ENCODE measurements at regions not wholly inside any gene's neighbourhood (a gene's known extent, or its start where the extent isn't known, plus 50 kb on each side); places are given as distances from the start of the nearest gene placed in this dataset.

GRCh38 chr6:128696691-128697689 is 176.6 kb upstream of the PTPRK start:
- Mint-ChIP-seq H3K27ac (no peak overlapping the region), H3K4me1 (ENCODE audit: low read depth) (no peaks in the 10 kb centered on the region), H3K27me3 (ENCODE audit: low read depth) (peaks cover 4% of the 10 kb centered on the region), H3K36me3 (ENCODE audit: low read depth) (no peaks in the 10 kb centered on the region), H3K4me3 (no peak overlapping the region), H3K9me3 (ENCODE audit: insufficient read depth) (no peaks in the 10 kb centered on the region)
- POLR2A ChIA-PET = no interaction called here
- CTCF ChIA-PET = no interaction called here
- DNase-seq (no peak), ATAC-seq (no peak)

- peaks cover 5% of the 10 kb centered on the region for H3K27me3 Mint-ChIP-seq (ENCODE audit: low read depth)
- no peaks in the 10 kb centered on the region for H3K36me3 Mint-ChIP-seq (ENCODE audit: low read depth)
- H3K27ac Mint-ChIP-seq = no peak overlapping the region
- H3K9me3 Mint-ChIP-seq (ENCODE audit: insufficient read depth) = no peaks in the 10 kb centered on the region
- POLR2A ChIA-PET = no interaction called here
- no peak for DNase-seq
- CTCF ChIA-PET = no interaction called here
- no peak for ATAC-seq
- H3K4me1 Mint-ChIP-seq (ENCODE audit: low read depth) = no peaks in the 10 kb centered on the region
- no peak overlapping the region for H3K4me3 Mint-ChIP-seq
These were observed 174.1 kb upstream of the PTPRK start for GRCh38 chr6:128694303-128695009.

GRCh38 chr6:128690063-128690462 is 169.7 kb upstream of the PTPRK start:
- no peaks in the 10 kb centered on the region for H3K9me3 Mint-ChIP-seq (ENCODE audit: insufficient read depth)
- H3K27me3 Mint-ChIP-seq (ENCODE audit: low read depth) = peaks cover 10% of the 10 kb centered on the region
- no peaks in the 10 kb centered on the region for H3K36me3 Mint-ChIP-seq (ENCODE audit: low read depth)
- no peak for DNase-seq
- no peak overlapping the region for H3K4me3 Mint-ChIP-seq
- CTCF ChIA-PET = no interaction called here
- H3K4me1 Mint-ChIP-seq (ENCODE audit: low read depth) = no peaks in the 10 kb centered on the region
- H3K27ac Mint-ChIP-seq = no peak overlapping the region
- no peak for ATAC-seq
- POLR2A ChIA-PET = no interaction called here

GRCh38 chr6:128686084-128686483 is 165.7 kb upstream of the PTPRK start:
- POLR2A ChIA-PET = no interaction called here
- CTCF ChIA-PET = no interaction called here
- peaks cover 6% of the 10 kb centered on the region for H3K27me3 Mint-ChIP-seq (ENCODE audit: low read depth)
- ATAC-seq (no peak), DNase-seq (no peak)
- no peaks in the 10 kb centered on the region for H3K36me3 Mint-ChIP-seq (ENCODE audit: low read depth)
- no peaks in the 10 kb centered on the region for H3K4me1 Mint-ChIP-seq (ENCODE audit: low read depth)
- H3K4me3 Mint-ChIP-seq = no peak overlapping the region
- H3K9me3 Mint-ChIP-seq (ENCODE audit: insufficient read depth) = no peaks in the 10 kb centered on the region
- no peak overlapping the region for H3K27ac Mint-ChIP-seq

- no peak for ATAC-seq
- no peak for DNase-seq
- ChIA-PET CTCF (no interaction called here), POLR2A (no interaction called here)
- H3K27me3 Mint-ChIP-seq (ENCODE audit: low read depth) = peaks cover 2% of the 10 kb centered on the region
- H3K27ac Mint-ChIP-seq = no peak overlapping the region
- no peaks in the 10 kb centered on the region for H3K9me3 Mint-ChIP-seq (ENCODE audit: insufficient read depth)
- no peak overlapping the region for H3K4me3 Mint-ChIP-seq
- H3K4me1 Mint-ChIP-seq (ENCODE audit: low read depth) = no peaks in the 10 kb centered on the region
- no peaks in the 10 kb centered on the region for H3K36me3 Mint-ChIP-seq (ENCODE audit: low read depth)
These were observed 156.1 kb upstream of the PTPRK start for GRCh38 chr6:128676456-128676855.

GRCh38 chr6:128672023-128672422 is 151.6 kb upstream of the PTPRK start:
- no peaks in the 10 kb centered on the region for H3K4me1 Mint-ChIP-seq (ENCODE audit: low read depth)
- H3K27me3 Mint-ChIP-seq (ENCODE audit: low read depth) = no peaks in the 10 kb centered on the region
- H3K27ac Mint-ChIP-seq = no peak overlapping the region
- ChIA-PET POLR2A (no interaction called here), CTCF (interaction anchor here (1.4 kb wide), 1 partner anchor 58 kb away, joined by 3 read pairs; no protein-coding TSS in a partner anchor)
- DNase-seq (no peak), ATAC-seq (no peak)
- no peaks in the 10 kb centered on the region for H3K9me3 Mint-ChIP-seq (ENCODE audit: insufficient read depth)
- H3K36me3 Mint-ChIP-seq (ENCODE audit: low read depth) = no peaks in the 10 kb centered on the region
- H3K4me3 Mint-ChIP-seq = no peak overlapping the region

GRCh38 chr6:128667339-128667858 is 147.0 kb upstream of the PTPRK start:
- no peaks in the 10 kb centered on the region for H3K9me3 Mint-ChIP-seq (ENCODE audit: insufficient read depth)
- DNase-seq (no peak), ATAC-seq (no peak)
- ChIA-PET CTCF (no interaction called here), POLR2A (no interaction called here)
- no peaks in the 10 kb centered on the region for H3K4me1 Mint-ChIP-seq (ENCODE audit: low read depth)
- H3K27ac Mint-ChIP-seq = no peak overlapping the region
- H3K4me3 Mint-ChIP-seq = no peak overlapping the region
- H3K27me3 Mint-ChIP-seq (ENCODE audit: low read depth) = no peaks in the 10 kb centered on the region
- H3K36me3 Mint-ChIP-seq (ENCODE audit: low read depth) = no peaks in the 10 kb centered on the region

GRCh38 chr6:128666405-128666804 is 146.0 kb upstream of the PTPRK start:
- ATAC-seq (no peak), DNase-seq (no peak)
- no peaks in the 10 kb centered on the region for H3K27me3 Mint-ChIP-seq (ENCODE audit: low read depth)
- no peak overlapping the region for H3K27ac Mint-ChIP-seq
- H3K9me3 Mint-ChIP-seq (ENCODE audit: insufficient read depth) = no peaks in the 10 kb centered on the region
- POLR2A ChIA-PET = no interaction called here
- H3K4me1 Mint-ChIP-seq (ENCODE audit: low read depth) = no peaks in the 10 kb centered on the region
- CTCF ChIA-PET = no interaction called here
- H3K36me3 Mint-ChIP-seq (ENCODE audit: low read depth) = no peaks in the 10 kb centered on the region
- H3K4me3 Mint-ChIP-seq = no peak overlapping the region

- no peaks in the 10 kb centered on the region for H3K27me3 Mint-ChIP-seq (ENCODE audit: low read depth)
- POLR2A ChIA-PET = no interaction called here
- no peak overlapping the region for H3K4me3 Mint-ChIP-seq
These were observed 142.8 kb upstream of the PTPRK start for GRCh38 chr6:128663238-128663637.

GRCh38 chr6:128659878-128660622 is 139.7 kb upstream of the PTPRK start:
- H3K4me1 Mint-ChIP-seq (ENCODE audit: low read depth) = peaks cover 3% of the 10 kb centered on the region
- ChIA-PET CTCF (no interaction called here), POLR2A (no interaction called here)
- H3K4me3 Mint-ChIP-seq = no peak overlapping the region
- H3K9me3 Mint-ChIP-seq (ENCODE audit: insufficient read depth) = no peaks in the 10 kb centered on the region
- ATAC-seq = no peak
- no peaks in the 10 kb centered on the region for H3K36me3 Mint-ChIP-seq (ENCODE audit: low read depth)
- H3K27ac Mint-ChIP-seq = no peak overlapping the region
- no peaks in the 10 kb centered on the region for H3K27me3 Mint-ChIP-seq (ENCODE audit: low read depth)
- no peak for DNase-seq

More at GRCh38 chr6:128663238-128663637, 142.8 kb upstream of the PTPRK start:
- DNase-seq (no peak), ATAC-seq (no peak)
- H3K4me1 Mint-ChIP-seq (ENCODE audit: low read depth) = no peaks in the 10 kb centered on the region
- CTCF ChIA-PET = no interaction called here
- no peak overlapping the region for H3K27ac Mint-ChIP-seq
- H3K9me3 Mint-ChIP-seq (ENCODE audit: insufficient read depth) = no peaks in the 10 kb centered on the region
- H3K36me3 Mint-ChIP-seq (ENCODE audit: low read depth) = no peaks in the 10 kb centered on the region

GRCh38 chr6:128659276-128659675 is 138.9 kb upstream of the PTPRK start:
- ATAC-seq = no peak
- Mint-ChIP-seq H3K27ac (no peak overlapping the region), H3K4me1 (ENCODE audit: low read depth) (peaks cover 3% of the 10 kb centered on the region), H3K36me3 (ENCODE audit: low read depth) (no peaks in the 10 kb centered on the region), H3K27me3 (ENCODE audit: low read depth) (no peaks in the 10 kb centered on the region), H3K9me3 (ENCODE audit: insufficient read depth) (no peaks in the 10 kb centered on the region), H3K4me3 (no peak overlapping the region)
- CTCF ChIA-PET = interaction anchor here (1.0 kb wide), 1 partner anchor 10 kb away, joined by 3 read pairs; no protein-coding TSS in a partner anchor
- no peak for DNase-seq
- POLR2A ChIA-PET = no interaction called here

GRCh38 chr6:128657181-128657580 is 136.8 kb upstream of the PTPRK start:
- Mint-ChIP-seq H3K9me3 (ENCODE audit: insufficient read depth) (no peaks in the 10 kb centered on the region), H3K27me3 (ENCODE audit: low read depth) (no peaks in the 10 kb centered on the region), H3K4me1 (ENCODE audit: low read depth) (peaks cover 3% of the 10 kb centered on the region), H3K36me3 (ENCODE audit: low read depth) (no peaks in the 10 kb centered on the region), H3K27ac (no peak overlapping the region), H3K4me3 (no peak overlapping the region)
- ATAC-seq (no peak), DNase-seq (no peak)
- POLR2A ChIA-PET = no interaction called here
- CTCF ChIA-PET = no interaction called here
